GM20000 (cell line): ENCODE measurements at regions not wholly inside any gene's neighbourhood (a gene's known extent, or its start where the extent isn't known, plus 50 kb on each side); places are given as distances from the start of the nearest gene placed in this dataset.

Experiments
- DNase-seq: peaks from one replicate; pipeline ENCODE4 v3.0.0; 2012; ENCODE audit warnings: low spot score
- CTCF ChIP-seq: IDR thresholded peaks from 2 replicates; pipeline ENCODE4 v1.5.1; 2012; ENCODE audit warnings: mild to moderate bottlenecking, control low read depth; ENCODE audit errors: extremely low read depth, missing control alignments

GRCh38 chr12:58167622-58168021, 226.3 kb downstream of the ATP23 start:
- TF ChIP-seq CTCF: no peak
- no peak for DNase-seq

GRCh38 chr12:58169826-58170225, 228.5 kb downstream of the ATP23 start:
- TF ChIP-seq CTCF: no peak
- no peak for DNase-seq

- DNase-seq: no peak
- TF ChIP-seq CTCF: no peak
Observed at GRCh38 chr12:58171914-58172313, 230.5 kb downstream of the ATP23 start.

GRCh38 chr12:58172433-58173073, 231.2 kb downstream of the ATP23 start:
- TF ChIP-seq CTCF: no peak
- no peak for DNase-seq

GRCh38 chr12:58174316-58174715, 232.9 kb downstream of the ATP23 start:
- DNase-seq: no peak
- TF ChIP-seq CTCF: no peak

GRCh38 chr12:58176296-58176869, 235.0 kb downstream of the ATP23 start:
- no peak for DNase-seq
- TF ChIP-seq CTCF: peak; percentile 23

GRCh38 chr12:58177366-58177765, 236.0 kb downstream of the ATP23 start:
- DNase-seq: no peak
- TF ChIP-seq CTCF: no peak
